Activated B cell treated with CpG ODN at 0.5 μM for 24 hours (primary cell): ENCODE measurements at regions not wholly inside any gene's neighbourhood (a gene's known extent, or its start where the extent isn't known, plus 50 kb on each side); places are given as distances from the start of the nearest gene placed in this dataset.

Experiments used
- ATAC-seq: fragments of 200-7000 bp; cut with Tn5 transposase; one replicate; pipeline ENCODE4 v1.10.0; 2021; ENCODE audit warnings: low read depth, mild to moderate bottlenecking, moderate library complexity
- CTCF ChIA-PET: fragments of 350-600 bp; sonication (Branson Sonifier 250); formaldehyde crosslinking; loops from one replicate; lab custom pipeline; 2021; ENCODE audit warnings: antibody characterized with exemption; lab: Charles Lee
- POLR2A ChIA-PET: fragments of 350-600 bp; sonication (Branson Sonifier 250); formaldehyde crosslinking; loops from one replicate; lab custom pipeline; 2021; ENCODE audit warnings: antibody characterized with exemption; lab: Charles Lee
- DNase-seq: peaks from one replicate; pipeline ENCODE4 v3.0.0; 2022
- H3K27ac Mint-ChIP-seq: one replicate; pipeline ENCODE4 v1.8.0; 2020; ENCODE audit warnings: mixed read lengths
- H3K27me3 Mint-ChIP-seq: one replicate; pipeline ENCODE4 v1.8.0; 2021; ENCODE audit warnings: mixed read lengths
- H3K36me3 Mint-ChIP-seq: one replicate; pipeline ENCODE4 v1.8.0; 2021; ENCODE audit warnings: low read depth, mixed read lengths
- H3K4me1 Mint-ChIP-seq: one replicate; pipeline ENCODE4 v1.8.0; 2021; ENCODE audit warnings: mixed read lengths
- H3K4me3 Mint-ChIP-seq: one replicate; pipeline ENCODE4 v1.8.0; 2020; ENCODE audit warnings: mild to moderate bottlenecking, mixed read lengths
- H3K9me3 Mint-ChIP-seq: one replicate; pipeline ENCODE4 v1.8.0; 2020; ENCODE audit warnings: mixed read lengths
- intact Hi-C: fragments of 100-400 bp; cut with micrococcal nuclease; formaldehyde crosslinking; loops from one replicate; pipeline ENCODE4 v1.15.1; 2024
- TF ChIP-seq, protein P1 (sequence below): fragments of 200-600 bp; IDR thresholded peaks from one replicate; pipeline ENCODE4 v1.8.0; 2022; ENCODE audit warnings: antibody characterized with exemption, mild to moderate bottlenecking

DNA sequence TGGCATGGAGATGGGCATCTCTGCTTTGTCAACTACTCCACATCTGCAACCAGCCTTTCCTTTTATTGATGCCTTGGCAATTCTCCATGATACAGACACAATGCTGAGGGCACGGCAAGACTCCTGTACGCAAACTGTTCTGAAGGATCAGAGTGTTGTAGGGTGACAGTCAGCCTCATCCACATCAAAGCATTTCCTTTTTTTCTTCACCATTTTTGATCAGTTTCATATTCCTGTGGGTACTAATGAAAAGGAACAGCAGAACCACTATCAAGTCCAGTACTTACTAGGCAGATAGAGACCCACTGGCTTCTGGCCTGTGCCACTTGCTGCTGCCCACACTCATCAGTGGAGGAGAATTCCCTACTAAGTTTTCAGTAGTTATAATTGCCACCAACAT is 181.6 kb downstream of the PALM2AKAP2 start:
- ChIA-PET CTCF (no interaction called here), POLR2A (no interaction called here)
- intact Hi-C loops, result no loop called here
- DNase-seq, result no peak
- TF ChIP-seq, protein P1, sequence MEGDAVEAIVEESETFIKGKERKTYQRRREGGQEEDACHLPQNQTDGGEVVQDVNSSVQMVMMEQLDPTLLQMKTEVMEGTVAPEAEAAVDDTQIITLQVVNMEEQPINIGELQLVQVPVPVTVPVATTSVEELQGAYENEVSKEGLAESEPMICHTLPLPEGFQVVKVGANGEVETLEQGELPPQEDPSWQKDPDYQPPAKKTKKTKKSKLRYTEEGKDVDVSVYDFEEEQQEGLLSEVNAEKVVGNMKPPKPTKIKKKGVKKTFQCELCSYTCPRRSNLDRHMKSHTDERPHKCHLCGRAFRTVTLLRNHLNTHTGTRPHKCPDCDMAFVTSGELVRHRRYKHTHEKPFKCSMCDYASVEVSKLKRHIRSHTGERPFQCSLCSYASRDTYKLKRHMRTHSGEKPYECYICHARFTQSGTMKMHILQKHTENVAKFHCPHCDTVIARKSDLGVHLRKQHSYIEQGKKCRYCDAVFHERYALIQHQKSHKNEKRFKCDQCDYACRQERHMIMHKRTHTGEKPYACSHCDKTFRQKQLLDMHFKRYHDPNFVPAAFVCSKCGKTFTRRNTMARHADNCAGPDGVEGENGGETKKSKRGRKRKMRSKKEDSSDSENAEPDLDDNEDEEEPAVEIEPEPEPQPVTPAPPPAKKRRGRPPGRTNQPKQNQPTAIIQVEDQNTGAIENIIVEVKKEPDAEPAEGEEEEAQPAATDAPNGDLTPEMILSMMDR, result no peak
- Mint-ChIP-seq H3K27ac (no peak overlapping the region), H3K9me3 (no peaks in the 10 kb centered on the region), H3K4me3 (no peak overlapping the region), H3K4me1 (peaks cover 46% of the 10 kb centered on the region), H3K36me3 (no peaks in the 10 kb centered on the region), H3K27me3 (no peaks in the 10 kb centered on the region)
- no peak for ATAC-seq

DNA sequence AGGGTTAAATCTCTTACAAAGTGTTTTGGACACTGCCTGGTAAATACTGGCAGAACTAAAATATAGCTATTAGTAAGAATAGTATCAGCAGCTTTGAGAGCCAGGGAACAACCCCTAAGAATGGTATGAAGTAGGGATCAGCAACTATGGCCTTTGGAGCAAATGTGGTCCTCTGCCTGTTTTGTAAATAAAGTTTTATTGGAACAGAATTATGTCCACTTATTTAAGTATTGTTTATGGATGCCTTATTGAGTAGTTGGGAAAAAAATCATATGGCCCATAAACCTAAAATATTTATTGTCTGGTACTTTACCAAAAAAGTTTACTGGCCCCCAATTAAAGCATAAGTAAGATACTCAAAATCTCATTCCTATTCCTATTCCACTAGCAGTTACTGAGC is 182.2 kb downstream of the PALM2AKAP2 start:
- H3K4me3 Mint-ChIP-seq, result no peak overlapping the region
- no peaks in the 10 kb centered on the region for H3K36me3 Mint-ChIP-seq
- DNase-seq (no peak), ATAC-seq (no peak)
- POLR2A ChIA-PET, result interaction anchor here (1.2 to 17.2 kb wide), 2 partner anchors 50 to 85 kb away, joined by 3 to 704 read pairs; no protein-coding TSS in a partner anchor
- H3K4me1 Mint-ChIP-seq, result peaks cover 46% of the 10 kb centered on the region
- no peaks in the 10 kb centered on the region for H3K27me3 Mint-ChIP-seq
- no peak overlapping the region for H3K27ac Mint-ChIP-seq
- H3K9me3 Mint-ChIP-seq, result no peaks in the 10 kb centered on the region
- intact Hi-C loops, result no loop called here
- CTCF ChIA-PET, result no interaction called here
- TF ChIP-seq, protein P1, result no peak

DNA sequence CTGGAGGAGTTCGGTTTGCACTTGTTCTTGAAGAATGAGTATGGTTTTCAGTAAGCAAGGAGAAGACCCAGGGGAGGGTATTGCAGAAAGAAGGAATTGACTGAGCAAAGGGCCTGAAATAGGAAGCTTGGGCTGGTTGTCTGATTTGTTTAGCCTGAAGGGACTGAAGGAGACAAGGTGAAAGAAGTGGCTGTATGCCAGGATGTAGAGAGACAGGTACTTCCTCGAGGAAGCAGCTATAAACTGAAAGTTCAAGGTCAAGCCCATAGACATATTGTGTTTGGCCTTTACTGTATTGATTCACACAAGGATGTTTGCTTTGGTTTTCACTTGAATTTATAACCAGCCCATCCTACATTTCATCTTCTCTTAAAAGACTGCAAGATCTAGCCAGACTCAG is 183.1 kb downstream of the PALM2AKAP2 start:
- Mint-ChIP-seq H3K36me3 (no peaks in the 10 kb centered on the region), H3K9me3 (no peaks in the 10 kb centered on the region), H3K4me3 (no peak overlapping the region), H3K4me1 (peaks cover 52% of the 10 kb centered on the region), H3K27ac (peak overlapping the region; percentile 62), H3K27me3 (no peaks in the 10 kb centered on the region)
- ChIA-PET CTCF (interaction anchor here (0.8 to 1.3 kb wide), 3 partner anchors 9 to 55 kb away, joined by 3 read pairs; no protein-coding TSS in a partner anchor), POLR2A (interaction anchor here (1.2 to 17.2 kb wide), 3 partner anchors 11 to 84 kb away, joined by 3 to 704 read pairs (median 6); no protein-coding TSS in a partner anchor)
- intact Hi-C loops, result no loop called here
- DNase-seq (no peak), ATAC-seq (no peak)
- TF ChIP-seq, protein P1, result no peak

DNA sequence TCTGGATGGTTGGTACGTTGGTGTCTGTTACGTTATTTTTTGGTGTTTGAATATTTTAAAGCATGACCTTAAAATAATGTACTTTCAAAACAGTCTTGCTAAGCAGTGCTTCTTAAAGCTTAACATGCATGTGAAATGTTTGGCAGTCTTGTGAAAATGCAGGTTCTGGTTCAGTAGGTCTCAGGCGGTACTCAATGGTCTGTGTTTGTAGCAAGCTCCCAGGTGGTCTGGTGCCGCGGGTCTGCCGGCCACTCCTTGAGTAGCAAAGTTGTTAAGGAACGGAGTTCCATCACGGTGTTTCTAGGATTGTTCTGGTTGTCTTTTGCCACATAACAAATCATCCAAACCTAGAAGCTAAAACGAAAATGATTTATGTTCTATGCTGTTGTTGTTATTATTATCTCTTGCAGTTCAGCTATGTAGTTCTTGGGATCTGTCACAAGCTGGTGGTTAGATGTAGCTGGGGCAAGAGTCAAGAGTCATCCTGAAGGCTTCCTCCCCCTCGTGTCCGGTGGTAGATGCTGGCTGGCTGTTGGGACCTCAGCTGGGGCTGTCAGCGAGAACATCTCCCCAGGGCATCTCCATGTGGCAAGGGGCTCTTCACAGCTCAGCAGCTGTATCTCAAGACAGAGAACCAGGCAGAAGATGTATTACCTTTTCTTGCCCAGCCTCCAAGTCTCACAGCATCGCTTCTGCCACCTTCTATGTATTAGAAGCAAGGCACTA is 186.8 kb downstream of the PALM2AKAP2 start:
- peak overlapping the region; percentile 98 for H3K27ac Mint-ChIP-seq
- H3K36me3 Mint-ChIP-seq, result no peaks in the 10 kb centered on the region
- H3K9me3 Mint-ChIP-seq, result no peaks in the 10 kb centered on the region
- peaks cover 85% of the 10 kb centered on the region for H3K4me1 Mint-ChIP-seq
- CTCF ChIA-PET, result interaction anchor here (1.0 to 6.8 kb wide), 14 partner anchors 8 to 182 kb away, joined by 3 to 114 read pairs (median 4); no protein-coding TSS in a partner anchor
- POLR2A ChIA-PET, result interaction anchor here (0.6 to 17.2 kb wide), 27 partner anchors 10 to 290 kb away, joined by 3 to 704 read pairs (median 5); partner anchors contain the start of gene TXN
- no peaks in the 10 kb centered on the region for H3K27me3 Mint-ChIP-seq
- TF ChIP-seq, protein P1, result no peak
- DNase-seq, result peak; percentile 49
- peak overlapping the region; percentile 64 for H3K4me3 Mint-ChIP-seq
- ATAC-seq, result peak; percentile 73
- intact Hi-C loops, result loop anchor here (1.0 kb wide), 5 partner anchors 8 to 81 kb away; no protein-coding TSS in a partner anchor
